H1 (cell line): ENCODE measurements at regions not wholly inside any gene's neighbourhood (a gene's known extent, or its start where the extent isn't known, plus 50 kb on each side); places are given as distances from the start of the nearest gene placed in this dataset.

Experiments used
- CTCF ChIA-PET: fragments of 300-600 bp; sonication (Branson Sonifier 250); formaldehyde crosslinking; loops from one replicate; lab custom pipeline; 2021; ENCODE audit not compliant: partially characterized antibody; lab: Charles Lee
- POLR2A ChIA-PET: fragments of 300-600 bp; sonication (Branson Sonifier 250); formaldehyde crosslinking; loops from one replicate; lab custom pipeline; 2021; ENCODE audit warnings: inconsistent platforms; ENCODE audit not compliant: partially characterized antibody; lab: Charles Lee
- DNase-seq, 2 experiments: peaks; one replicate each; pipeline versions ENCODE4 v3.0.0 to v3.0.0-alpha.2; 2010 to 2022; ENCODE audit warnings: low spot score in 2 of 2, low read depth in 1 of 2, mixed read lengths in 1 of 2
- FAIRE-seq: peaks from 2 replicates; lab custom pipeline; 2011; peaks lifted over from hg19 to GRCh38; lab: Jason Lieb, UNC
- H2AFZ ChIP-seq: 2 replicates; pipeline ENCODE4 v1.8.1; 2012; ENCODE audit warnings: low read length, inconsistent platforms
- H2AK5ac ChIP-seq: 2 replicates; pipeline ENCODE4 v1.6.1; 2013; ENCODE audit warnings: low read depth, low read length
- H2BK120ac ChIP-seq: replicated peaks from 2 replicates; pipeline ENCODE3; 2013; ENCODE audit warnings: low read depth, low read length, inconsistent platforms
- H2BK12ac ChIP-seq: 2 replicates; pipeline ENCODE4 v1.6.1; 2013; ENCODE audit warnings: low read depth, low read length
- H2BK15ac ChIP-seq: 2 replicates; pipeline ENCODE4 v1.6.1; 2013; ENCODE audit warnings: low read length
- H2BK20ac ChIP-seq: 2 replicates; pipeline ENCODE4 v1.6.1; 2013; ENCODE audit warnings: low read length
- H2BK5ac ChIP-seq: 2 replicates; pipeline ENCODE4 v1.6.1; 2013; ENCODE audit warnings: low read depth, low read length
- H3K14ac ChIP-seq: 2 replicates; pipeline ENCODE4 v1.6.1; 2013; ENCODE audit warnings: inconsistent platforms; ENCODE audit not compliant: insufficient read length
- H3K18ac ChIP-seq: 2 replicates; pipeline ENCODE4 v1.6.1; 2013; ENCODE audit warnings: low read length; ENCODE audit errors: extremely low read depth
- H3K23ac ChIP-seq: 2 replicates; pipeline ENCODE4 v1.6.1; 2013; ENCODE audit warnings: inconsistent platforms; ENCODE audit not compliant: insufficient read length
- H3K23me2 ChIP-seq: 2 replicates; pipeline ENCODE4 v1.6.1; 2013; ENCODE audit warnings: low read depth, low read length
- H3K27ac ChIP-seq: 2 replicates; pipeline ENCODE4 v1.6.1; 2011; ENCODE audit warnings: low read depth, low read length, inconsistent platforms
- H3K27me3 ChIP-seq, 4 experiments: replicated peaks in 1 of 4; 1 replicate in 1 of 4; 2 replicates in 3 of 4; pipeline versions ENCODE4 v1.6.1 to v1.8.1; 2011 to 2013; ENCODE audit warnings: low read length in 3 of 4, mild to moderate bottlenecking in 3 of 4, inconsistent platforms in 2 of 4, mixed read lengths in 2 of 4, moderate library complexity in 1 of 4; ENCODE audit not compliant: control insufficient read depth in 3 of 4, insufficient read depth in 3 of 4; ENCODE audit errors: extremely low read depth in 1 of 4
- H3K36me3 ChIP-seq, 4 experiments: 2 replicates each; pipeline versions ENCODE4 v1.6.1 to v1.8.1; 2011 to 2013; ENCODE audit warnings: mild to moderate bottlenecking in 4 of 4, low read length in 3 of 4, moderate library complexity in 2 of 4, control low read depth in 1 of 4, inconsistent platforms in 1 of 4; ENCODE audit not compliant: insufficient read depth in 4 of 4, control insufficient read depth in 2 of 4
- H3K4ac ChIP-seq: replicated peaks from 2 replicates; pipeline ENCODE3; 2013; ENCODE audit warnings: low read length, low read depth, mixed read lengths, inconsistent platforms; ENCODE audit not compliant: insufficient read length
- H3K4me1 ChIP-seq, 4 experiments: replicated peaks in 1 of 4; 1 replicate in 1 of 4; 2 replicates in 3 of 4; pipeline versions ENCODE4 v1.6.1 to v1.8.1; 2011 to 2013; ENCODE audit warnings: low read length in 3 of 4, inconsistent platforms in 2 of 4, mixed read lengths in 1 of 4; ENCODE audit not compliant: insufficient read depth in 4 of 4, control insufficient read depth in 3 of 4
- H3K4me2 ChIP-seq, 2 experiments: 2 replicates each; pipeline versions ENCODE4 v1.6.1 to v1.8.1; 2011 to 2013; ENCODE audit warnings: low read depth in 2 of 2, low read length in 2 of 2, control low read depth in 1 of 2, inconsistent platforms in 1 of 2, mild to moderate bottlenecking in 1 of 2; ENCODE audit not compliant: insufficient read depth in 1 of 2
- H3K4me3 ChIP-seq, 4 experiments: fragments of 200-600, 300-600 bp in 1 of 4; sonication (generic), shearing (Covaris generic), sonication (Bioruptor Twin) in 1 of 4; 2 replicates each; pipeline versions ENCODE4 v1.5.1 to v1.8.1; 2011 to 2016; ENCODE audit warnings: low read length in 4 of 4, low read depth in 3 of 4, control low read depth in 2 of 4, inconsistent platforms in 2 of 4, mild to moderate bottlenecking in 2 of 4, mixed read lengths in 1 of 4, moderate library complexity in 1 of 4; ENCODE audit not compliant: insufficient read depth in 2 of 4; ENCODE audit errors: extremely low read depth in 1 of 4
- H3K56ac ChIP-seq: replicated peaks from 2 replicates; pipeline ENCODE3; 2013; ENCODE audit warnings: low read depth, mild to moderate bottlenecking, mixed read lengths, low read length, inconsistent platforms; ENCODE audit not compliant: insufficient read length
- H3K79me1 ChIP-seq: 2 replicates; pipeline ENCODE4 v1.6.1; 2013; ENCODE audit warnings: low read depth, low read length, control low read depth
- H3K79me2 ChIP-seq, 2 experiments: 2 replicates each; pipeline versions ENCODE4 v1.6.1 to v1.8.1; 2012 to 2013; ENCODE audit warnings: low read length in 2 of 2, mild to moderate bottlenecking in 2 of 2, inconsistent platforms in 1 of 2; ENCODE audit not compliant: insufficient read depth in 2 of 2, control insufficient read depth in 1 of 2
- H3K9ac ChIP-seq, 4 experiments: replicated peaks in 1 of 4; 1 replicate in 1 of 4; 2 replicates in 3 of 4; pipeline versions ENCODE4 v1.6.1 to v1.8.1; 2011 to 2013; ENCODE audit warnings: low read depth in 3 of 4, low read length in 3 of 4, control low read depth in 2 of 4, mild to moderate bottlenecking in 2 of 4, moderate library complexity in 2 of 4, inconsistent platforms in 1 of 4; ENCODE audit errors: extremely low read depth in 1 of 4
- H3K9me3 ChIP-seq, 2 experiments: 2 replicates each; pipeline versions ENCODE4 v1.6.1 to v1.8.1; 2012 to 2013; ENCODE audit warnings: mild to moderate bottlenecking in 2 of 2, moderate library complexity in 2 of 2, control low read depth in 1 of 2, inconsistent platforms in 1 of 2, low read depth in 1 of 2, low read length in 1 of 2, mixed read lengths in 1 of 2; ENCODE audit not compliant: insufficient read depth in 2 of 2
- H4K20me1 ChIP-seq, 2 experiments: replicated peaks in 1 of 2; 2 replicates each; pipeline versions ENCODE3 to v1.8.1; 2011 to 2013; ENCODE audit warnings: inconsistent platforms in 2 of 2, low read length in 2 of 2, mild to moderate bottlenecking in 1 of 2; ENCODE audit not compliant: insufficient read depth in 2 of 2, control insufficient read depth in 1 of 2
- H4K5ac ChIP-seq: 2 replicates; pipeline ENCODE4 v1.6.1; 2013; ENCODE audit warnings: low read length, low read depth, mixed read lengths, inconsistent platforms; ENCODE audit not compliant: insufficient read length
- H4K8ac ChIP-seq: 2 replicates; pipeline ENCODE4 v1.8.0; 2013; ENCODE audit warnings: mild to moderate bottlenecking, moderate library complexity, low read length, inconsistent platforms; ENCODE audit not compliant: insufficient read depth; ENCODE audit errors: extremely low read depth
- H4K91ac ChIP-seq: replicated peaks from 2 replicates; pipeline ENCODE3; 2013; ENCODE audit warnings: low read length, mixed read lengths, inconsistent platforms; ENCODE audit not compliant: insufficient read length
- BCL11A ChIP-seq, 2 experiments: IDR thresholded peaks; one replicate each; pipeline ENCODE4 v1.6.1; 2011; ENCODE audit warnings: low read depth in 2 of 2, low read length in 2 of 2, mild to moderate bottlenecking in 2 of 2
- CBX5 ChIP-seq: fragments of 300-800, 300-1000 bp; sonication (generic); IDR thresholded peaks from 2 replicates; pipeline ENCODE4 v1.7.1; 2016; ENCODE audit warnings: antibody characterized with exemption, low read length, low read depth
- CHD1 ChIP-seq: IDR thresholded peaks from 2 replicates; pipeline ENCODE4 v1.6.1; 2012; ENCODE audit warnings: low read depth, low read length, improper control_type of control experiment
- CREB1 ChIP-seq: IDR thresholded peaks from 2 replicates; pipeline ENCODE4 v1.6.1; 2012; ENCODE audit warnings: inconsistent platforms
- CTBP2 ChIP-seq: IDR thresholded peaks from 2 replicates; pipeline ENCODE4 v1.7.0; 2011; ENCODE audit warnings: borderline replicate concordance, mild to moderate bottlenecking, moderate library complexity, mixed read lengths, low read length; ENCODE audit not compliant: insufficient read depth, insufficient read length
- E2F6 ChIP-seq: IDR thresholded peaks from 2 replicates; pipeline ENCODE4 v1.6.1; 2012; ENCODE audit warnings: inconsistent platforms
- EP300 ChIP-seq, 2 experiments: IDR thresholded peaks; 1 replicate in 1 of 2; 2 replicates in 1 of 2; pipeline ENCODE4 v1.6.1; 2011 to 2012; ENCODE audit warnings: low read depth in 2 of 2, low read length in 2 of 2, mild to moderate bottlenecking in 2 of 2, borderline replicate concordance in 1 of 2, inconsistent platforms in 1 of 2, moderate library complexity in 1 of 2
- EZH2 ChIP-seq: fragments of 200-600 bp; sonication (generic); IDR thresholded peaks from 2 replicates; pipeline ENCODE4 v1.7.1; 2012; ENCODE audit warnings: low read depth, mild to moderate bottlenecking, moderate library complexity, low read length, inconsistent platforms; ENCODE audit not compliant: severe bottlenecking
- GABPA ChIP-seq: IDR thresholded peaks from 2 replicates; pipeline ENCODE4 v1.6.1; 2011; ENCODE audit warnings: mild to moderate bottlenecking, low read length, moderate library complexity, borderline replicate concordance; ENCODE audit not compliant: insufficient read depth
- NANOG ChIP-seq: IDR thresholded peaks from 2 replicates; pipeline ENCODE4 v1.6.1; 2011; ENCODE audit warnings: low read length, low read depth, mild to moderate bottlenecking, inconsistent platforms; ENCODE audit not compliant: insufficient read depth, poor library complexity, severe bottlenecking
- POLR2AphosphoS5 ChIP-seq: IDR thresholded peaks from 2 replicates; pipeline ENCODE4 v1.6.1; 2011; ENCODE audit warnings: low read depth, low read length
- YY1 ChIP-seq: IDR thresholded peaks from 2 replicates; pipeline ENCODE4 v1.6.1; 2011; ENCODE audit warnings: low read depth, mild to moderate bottlenecking, low read length
- WGBS, 2 experiments: shearing (Covaris generic) in 1 of 2; methylation state at CpG; one replicate each; pipeline versions ENCODE4 v1.1.6 to v1.1.7; 2013 to 2015; ENCODE audit warnings: low lambda C conversion rate in 2 of 2, mixed read lengths in 2 of 2, inconsistent platforms in 1 of 2, low coverage in 1 of 2, missing lambda C conversion rate in 1 of 2; ENCODE audit not compliant: insufficient replicate concordance in 2 of 2, insufficient coverage in 1 of 2, insufficient read length in 1 of 2; ENCODE audit errors: extremely low coverage in 1 of 2, missing lambda C conversion rate in 1 of 2; 5-methylcytosine and 5-hydroxymethylcytosine counted together

GRCh38 chr1:38303843-38304242 lies 257.2 kb upstream of the POU3F1 start (continued):
- no peak for TF ChIP-seq EZH2

DNA sequence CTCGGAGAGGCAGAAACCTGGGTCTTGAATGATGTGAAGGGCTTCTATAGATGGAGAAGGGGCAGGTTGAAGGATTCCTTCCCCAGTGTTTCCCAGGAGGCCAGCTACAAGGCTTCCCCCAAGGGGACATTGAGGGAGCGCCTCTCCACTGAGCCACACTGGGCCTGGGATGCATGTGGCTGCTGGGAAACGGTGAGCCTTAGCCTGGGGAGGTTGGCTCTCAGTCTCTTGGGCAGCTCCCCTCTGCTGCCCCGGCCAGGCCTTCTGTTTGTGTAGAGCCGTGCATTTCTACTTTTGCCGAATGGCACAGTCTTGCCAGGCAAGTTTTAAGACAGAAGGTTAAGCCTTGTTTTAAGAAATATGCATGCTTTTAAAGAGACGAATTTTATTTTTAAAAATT lies 254.4 kb upstream of the POU3F1 start:
- H4K20me1 ChIP-seq = no peaks in the 10 kb centered on the region
- H3K23me2 ChIP-seq = no peaks in the 10 kb centered on the region
- no peaks in the 10 kb centered on the region for H3K4me1 ChIP-seq
- H3K27me3 ChIP-seq = no peaks in the 10 kb centered on the region
- no peak overlapping the region for H2BK5ac ChIP-seq
- no peak overlapping the region for H3K23ac ChIP-seq
- no peak overlapping the region for H2BK15ac ChIP-seq
- CTCF ChIA-PET = no interaction called here
- H3K4me3 ChIP-seq = no peak overlapping the region
- POLR2A ChIA-PET = no interaction called here
- no peak overlapping the region for H2BK20ac ChIP-seq
- no peak overlapping the region for H4K5ac ChIP-seq
- no peaks in the 10 kb centered on the region for H3K79me2 ChIP-seq
- H4K91ac ChIP-seq = no peak overlapping the region
- no peak overlapping the region for H3K56ac ChIP-seq
- no peaks in the 10 kb centered on the region for H3K9me3 ChIP-seq
- H3K36me3 ChIP-seq = no peaks in the 10 kb centered on the region
- no peak overlapping the region for H2AK5ac ChIP-seq
- no peak overlapping the region for H2BK12ac ChIP-seq
- WGBS, 2 experiments = 79% methylated on average over 7 of the region's 7 CpGs; no CpG with 5 or more reads in 1 of the 2 experiments
- no peak overlapping the region for H3K4ac ChIP-seq
- no peak overlapping the region for H3K14ac ChIP-seq
- H3K18ac ChIP-seq = no peak overlapping the region
- H3K27ac ChIP-seq = no peak overlapping the region
- H3K4me2 ChIP-seq = no peak overlapping the region
- no peak for FAIRE-seq
- no peak overlapping the region for H2BK120ac ChIP-seq
- no peak for DNase-seq
- H4K8ac ChIP-seq = no peak overlapping the region
- H3K79me1 ChIP-seq = no peaks in the 10 kb centered on the region
- H3K9ac ChIP-seq = no peak overlapping the region
- H2AFZ ChIP-seq = no peak overlapping the region
- TF ChIP-seq CBX5 (no peak), BCL11A (IDR thresholded peaks at IDR 0.05; ENCODE audit: low read depth in 2 of 2, low read length in 2 of 2) (no peak), CHD1 (no peak), EP300 (IDR thresholded peaks at IDR 0.05; ENCODE audit: borderline replicate concordance in 1 of 2, low read depth in 2 of 2, low read length in 2 of 2) (no peak), POLR2AphosphoS5 (no peak), E2F6 (no peak), EZH2 (no peak), CREB1 (no peak), CTBP2 (no peak), YY1 (no peak), GABPA (no peak), NANOG (no peak)
